K562 (cell line): ENCODE measurements at regions not wholly inside any gene's neighbourhood (a gene's known extent, or its start where the extent isn't known, plus 50 kb on each side); places are given as distances from the start of the nearest gene placed in this dataset.

ENCODE experiments used
- ATAC-seq: fragments of 200-7000 bp; cut with Tn5 transposase; 3 replicates; pipeline ENCODE4 v1.9.1; 2020; ENCODE audit warnings: moderate library complexity
- BruUV-seq: library from RNA; stranded (reverse); fragments of 400-500 nt; replicated peaks from 2 replicates; lab custom pipeline; 2021; lab: Mats Ljungman, UMichigan
- CTCF ChIA-PET: fragments of 300-600 bp; formaldehyde crosslinking; extraction: SDS; loops from one replicate; lab custom pipeline; 2021; ENCODE audit warnings: low intra/inter-chr PET ratio; lab: Yijun Ruan, JAX
- POLR2A ChIA-PET: fragments of 300-600, 350-650 bp; sonication (Branson Sonifier 250); formaldehyde crosslinking; extraction: SDS; loops from one replicate; lab custom pipeline; 2021; ENCODE audit warnings: antibody characterized with exemption, inconsistent platforms; lab: Yijun Ruan, JAX
- DNase-seq, 4 experiments: peaks; one replicate each; pipeline versions ENCODE4 v3.0.0 to v3.0.0-alpha.2; 2011 to 2018; ENCODE audit warnings: low spot score in 3 of 4, mixed read lengths in 3 of 4; ENCODE audit errors: extremely low read depth in 1 of 4
- FAIRE-seq: peaks from 2 replicates; lab custom pipeline; 2011; peaks lifted over from hg19 to GRCh38; lab: Jason Lieb, UNC
- H2AFZ ChIP-seq: 2 replicates; pipeline ENCODE4 v1.6.0; 2011; ENCODE audit warnings: low read depth, low read length, control low read depth, inconsistent platforms
- H3K27ac ChIP-seq: fragments of 200-600 bp; 3 replicates; pipeline ENCODE4 v1.8.0; 2011; ENCODE audit warnings: low read depth, mild to moderate bottlenecking, control low read depth, inconsistent platforms, low read length, moderate library complexity, mixed read lengths; ENCODE audit errors: extremely low read depth
- H3K27me3 ChIP-seq, 2 experiments: fragments of 300-600 bp in 1 of 2; 2 replicates in 1 of 2; 3 replicates in 1 of 2; pipeline versions ENCODE4 v1.6.0 to v1.8.0; 2011; ENCODE audit warnings: inconsistent platforms in 2 of 2, low read length in 2 of 2, mild to moderate bottlenecking in 1 of 2, mixed read lengths in 1 of 2, moderate library complexity in 1 of 2; ENCODE audit not compliant: control insufficient read depth in 2 of 2, insufficient read depth in 2 of 2
- H3K36me3 ChIP-seq: fragments of 300-600 bp; 3 replicates; pipeline ENCODE4 v1.8.0; 2011; ENCODE audit warnings: mild to moderate bottlenecking, low read length, inconsistent platforms; ENCODE audit not compliant: control insufficient read depth, insufficient read depth
- H3K4me1 ChIP-seq, 2 experiments: fragments of 200-600 bp in 1 of 2; replicated peaks in 1 of 2; 2 replicates in 1 of 2; 3 replicates in 1 of 2; pipeline versions ENCODE4 v1.5.1 to v1.8.0; 2011; ENCODE audit warnings: inconsistent platforms in 2 of 2, low read length in 2 of 2, mild to moderate bottlenecking in 1 of 2, mixed read lengths in 1 of 2, moderate library complexity in 1 of 2; ENCODE audit not compliant: control insufficient read depth in 2 of 2, insufficient read depth in 2 of 2
- H3K4me2 ChIP-seq: 2 replicates; pipeline ENCODE4 v1.6.1; 2011; ENCODE audit warnings: low read length, control low read depth, inconsistent platforms, mixed read lengths; ENCODE audit not compliant: insufficient read depth
- H3K4me3 ChIP-seq: fragments of 200-600 bp; sonication (generic), shearing (Covaris generic); 2 replicates; pipeline ENCODE4 v1.5.1; 2016; ENCODE audit warnings: control low read depth, inconsistent platforms
- H3K79me2 ChIP-seq: fragments of 200-600 bp; 3 replicates; pipeline ENCODE4 v1.8.0; 2011; ENCODE audit warnings: low read length, inconsistent platforms; ENCODE audit not compliant: control insufficient read depth, insufficient read depth
- H3K9ac ChIP-seq, 2 experiments: 2 replicates each; pipeline versions ENCODE4 v1.6.0 to v1.6.1; 2011; ENCODE audit warnings: low read depth in 2 of 2, low read length in 2 of 2, control low read depth in 1 of 2, inconsistent platforms in 1 of 2, mild to moderate bottlenecking in 1 of 2, mixed read lengths in 1 of 2; ENCODE audit not compliant: insufficient read depth in 1 of 2
- H3K9me1 ChIP-seq: one replicate; pipeline ENCODE4 v1.6.0; 2011; ENCODE audit warnings: inconsistent platforms, mild to moderate bottlenecking, low read length, moderate library complexity; ENCODE audit not compliant: control insufficient read depth, insufficient read depth
- H3K9me3 ChIP-seq: replicated peaks from 2 replicates; pipeline ENCODE4 v1.5.1; 2011; ENCODE audit warnings: low read depth, low read length, inconsistent platforms; ENCODE audit not compliant: control insufficient read depth, insufficient read depth
- H4K20me1 ChIP-seq: replicated peaks from 2 replicates; pipeline ENCODE4 v1.6.1; 2011; ENCODE audit warnings: low read length, inconsistent platforms, mixed read lengths; ENCODE audit not compliant: control insufficient read depth, insufficient read depth
- ADNP ChIP-seq: fragments of 200-800 bp; sonication (Bioruptor generic); IDR thresholded peaks from 2 replicates; pipeline ENCODE4 v1.6.1; 2016; ENCODE audit warnings: missing genetic modification characterization, missing compliant biosample characterization
- BRD4 ChIP-seq: fragments of 200-600 bp; sonication (generic); IDR thresholded peaks from 2 replicates; pipeline ENCODE4 v1.6.1; 2017; ENCODE audit warnings: inconsistent platforms
- CREB3L1 ChIP-seq: fragments of 450-650 bp; IDR thresholded peaks from 2 replicates; pipeline ENCODE4 v1.6.1; 2014; ENCODE audit warnings: low read depth, mild to moderate bottlenecking, moderate library complexity, borderline replicate concordance
- MAZ ChIP-seq, 2 experiments: fragments of 450-650 bp in 1 of 2; sonication (generic) in 1 of 2; formaldehyde crosslinking; IDR thresholded peaks in 1 of 2; conservative IDR thresholded peaks in 1 of 2; 2 replicates each; pipeline versions ENCODE4 v1.4.0 to v1.5.0; 2020; ENCODE audit warnings: mild to moderate bottlenecking in 1 of 2, missing genetic modification reagents in 1 of 2
- TAL1 ChIP-seq: fragments of 450-650 bp; IDR thresholded peaks from 2 replicates; pipeline ENCODE4 v1.6.1; 2016; ENCODE audit warnings: mild to moderate bottlenecking
- TEAD1 ChIP-seq, 2 experiments: fragments of 450-650 bp in 1 of 2; sonication (generic) in 1 of 2; formaldehyde crosslinking; IDR thresholded peaks; 2 replicates each; pipeline versions ENCODE4 v1.4.0 to v1.8.0; 2020 to 2022; ENCODE audit warnings: mild to moderate bottlenecking in 2 of 2, missing genetic modification reagents in 1 of 2
- TOE1 ChIP-seq, 2 experiments: fragments of 450-650 bp in 1 of 2; sonication (generic) in 1 of 2; formaldehyde crosslinking in 1 of 2; IDR thresholded peaks; 2 replicates each; pipeline versions ENCODE4 v1.7.1 to v1.8.0; 2016 to 2022; ENCODE audit warnings: borderline replicate concordance in 2 of 2, mild to moderate bottlenecking in 2 of 2, antibody characterized with exemption in 1 of 2, inconsistent platforms in 1 of 2, low read depth in 1 of 2, missing genetic modification reagents in 1 of 2, moderate library complexity in 1 of 2
- ZBTB49 ChIP-seq: sonication (generic); formaldehyde crosslinking; IDR thresholded peaks from 2 replicates; pipeline ENCODE4 v1.8.0; 2022; ENCODE audit warnings: missing genetic modification reagents, mild to moderate bottlenecking, borderline replicate concordance
- ZFPM2 ChIP-seq: fragments of 250-450 bp; sonication (Bioruptor Pico); IDR thresholded peaks from 2 replicates; pipeline ENCODE4 v1.5.1; 2022; ENCODE audit warnings: mild to moderate bottlenecking
- ZNF639 ChIP-seq, 2 experiments: fragments of 200-800 bp in 1 of 2; sonication (Bioruptor generic) in 1 of 2; sonication (generic) in 1 of 2; formaldehyde crosslinking in 1 of 2; IDR thresholded peaks in 1 of 2; conservative IDR thresholded peaks in 1 of 2; 2 replicates each; pipeline versions ENCODE4 v1.5.0 to v1.6.1; 2016 to 2020; ENCODE audit warnings: missing compliant biosample characterization in 1 of 2, missing genetic modification characterization in 1 of 2, missing genetic modification reagents in 1 of 2
- ZNF668 ChIP-seq: fragments of 250-450 bp; sonication (Bioruptor Pico); IDR thresholded peaks from 2 replicates; pipeline ENCODE4 v1.8.0; 2022; ENCODE audit warnings: mild to moderate bottlenecking, inconsistent platforms
- ZNF696 ChIP-seq: fragments of 250-450 bp; sonication (Bioruptor Pico); conservative IDR thresholded peaks from 2 replicates; pipeline ENCODE4 v1.4.0; 2020; ENCODE audit warnings: mild to moderate bottlenecking, moderate library complexity
- ZSCAN32 ChIP-seq: fragments of 450-650 bp; formaldehyde crosslinking; IDR thresholded peaks from 2 replicates; pipeline ENCODE4 v1.4.0; 2020; ENCODE audit warnings: mild to moderate bottlenecking, moderate library complexity
- WGBS: fragments of 100-300 bp; shearing (Covaris generic); methylation state at CpG from one replicate; pipeline ENCODE4 v1.1.6; 2016; ENCODE audit warnings: low coverage, mixed read lengths; ENCODE audit not compliant: insufficient coverage; ENCODE audit errors: missing lambda C conversion rate; 5-methylcytosine and 5-hydroxymethylcytosine counted together
- in situ Hi-C: fragments of 300-500 bp; cut with MboI; formaldehyde crosslinking; loops from 4 replicates; pipeline ENCODE4 v1.15.0; 2018; ENCODE audit warnings: inconsistent platforms, mixed read lengths
- intact Hi-C: fragments of 100-400 bp; cut with micrococcal nuclease; formaldehyde crosslinking; loops from 2 replicates; pipeline ENCODE4 v1.14.2; 2022

GRCh38 chr16:51239196-51239595 lies 88.1 kb upstream of the SALL1 start (continued):
- TF ChIP-seq ZSCAN32 (CRISPR knock-in tag) (no peak), ZNF668 (no peak), TEAD1 (CRISPR knock-in tag; IDR thresholded peaks at IDR 0.05) (no peak), BRD4 (no peak)

GRCh38 chr16:51237861-51238378 lies 86.8 kb upstream of the SALL1 start:
- Histone ChIP-seq H3K9me3 (no peaks in the 10 kb centered on the region), H3K4me2 (no peak overlapping the region), H3K9me1 (no peaks in the 10 kb centered on the region), H3K4me1 (no peaks in the 10 kb centered on the region), H3K27ac (no peak overlapping the region), H3K4me3 (no peak overlapping the region), H3K36me3 (no peaks in the 10 kb centered on the region), H2AFZ (no peak overlapping the region), H3K9ac (no peak overlapping the region), H3K27me3 (no peaks in the 10 kb centered on the region), H3K79me2 (no peaks in the 10 kb centered on the region), H4K20me1 (no peaks in the 10 kb centered on the region)
- no TSS peak for BruUV-seq
- FAIRE-seq (no peak), DNase-seq (no peak), ATAC-seq (no peak)
- ChIA-PET CTCF (no interaction called here), POLR2A (no interaction called here)
- WGBS, result 0% methylated on average over 6 of the region's 6 CpGs
- in situ Hi-C loops (no loop called here), intact Hi-C loops (no loop called here)
- TF ChIP-seq ZNF639 (CRISPR knock-in tag; conservative IDR thresholded peaks at IDR 0.05 in 1 of 2, IDR thresholded peaks at IDR 0.05 in 1 of 2) (no peak), ADNP (tag) (no peak), TOE1 (IDR thresholded peaks at IDR 0.05; ENCODE audit: borderline replicate concordance) (no peak), TOE1 (CRISPR knock-in tag; IDR thresholded peaks at IDR 0.05; ENCODE audit: borderline replicate concordance, low read depth) (no peak), TEAD1 (CRISPR knock-in tag; IDR thresholded peaks at IDR 0.05) (no peak), ZBTB49 (no peak), ZFPM2 (CRISPR knock-in tag) (no peak), ZNF696 (CRISPR knock-in tag) (no peak), CREB3L1 (no peak), TAL1 (no peak), MAZ (CRISPR knock-in tag; conservative IDR thresholded peaks at IDR 0.05 in 1 of 2, IDR thresholded peaks at IDR 0.05 in 1 of 2) (no peak)
